Activated CD8-positive, alpha-beta T cell treated with anti-CD3 and anti-CD28 coated beads for 36 hours (primary cell): ENCODE measurements at regions not wholly inside any gene's neighbourhood (a gene's known extent, or its start where the extent isn't known, plus 50 kb on each side); places are given as distances from the start of the nearest gene placed in this dataset.

Experiments used
- ATAC-seq: fragments of 200-7000 bp; cut with Tn5 transposase; one replicate; pipeline ENCODE4 v1.10.0; 2021; ENCODE audit warnings: mild to moderate bottlenecking, moderate library complexity
- CTCF ChIA-PET: fragments of 350-600 bp; sonication (Branson Sonifier 250); formaldehyde crosslinking; loops from one replicate; lab custom pipeline; 2021; ENCODE audit warnings: antibody characterized with exemption; lab: Charles Lee
- POLR2A ChIA-PET: fragments of 350-600 bp; sonication (Branson Sonifier 250); formaldehyde crosslinking; loops from one replicate; lab custom pipeline; 2021; ENCODE audit warnings: antibody characterized with exemption; lab: Charles Lee
- DNase-seq: peaks from one replicate; pipeline ENCODE4 v3.0.0-alpha.2; 2020
- H3K27ac Mint-ChIP-seq: one replicate; pipeline ENCODE4 v1.8.0; 2021; ENCODE audit warnings: mild to moderate bottlenecking, mixed read lengths
- H3K27me3 Mint-ChIP-seq: one replicate; pipeline ENCODE4 v1.8.0; 2021; ENCODE audit warnings: mixed read lengths
- H3K36me3 Mint-ChIP-seq: one replicate; pipeline ENCODE4 v1.8.0; 2021; ENCODE audit warnings: low read depth, mixed read lengths
- H3K4me1 Mint-ChIP-seq: one replicate; pipeline ENCODE4 v1.8.0; 2021; ENCODE audit warnings: low read depth, mixed read lengths
- H3K4me3 Mint-ChIP-seq: one replicate; pipeline ENCODE4 v1.8.0; 2021; ENCODE audit warnings: mild to moderate bottlenecking, moderate library complexity, mixed read lengths
- H3K9me3 Mint-ChIP-seq: one replicate; pipeline ENCODE4 v1.8.0; 2021; ENCODE audit warnings: mixed read lengths
- intact Hi-C: fragments of 100-400 bp; cut with micrococcal nuclease; formaldehyde crosslinking; loops from one replicate; pipeline ENCODE4 v1.10.0; 2022
- TF ChIP-seq, protein P1 (sequence below): fragments of 200-600 bp; IDR thresholded peaks from one replicate; pipeline ENCODE4 v1.8.0; 2022; ENCODE audit warnings: antibody characterized with exemption, mild to moderate bottlenecking

GRCh38 chr20:6311841-6312655 lies 189.2 kb upstream of the FERMT1 start:
- no peak overlapping the region for H3K27ac Mint-ChIP-seq
- H3K4me1 Mint-ChIP-seq, result no peaks in the 10 kb centered on the region
- peaks cover 10% of the 10 kb centered on the region for H3K9me3 Mint-ChIP-seq
- ATAC-seq (no peak), DNase-seq (no peak)
- ChIA-PET POLR2A (no interaction called here), CTCF (no interaction called here)
- no peaks in the 10 kb centered on the region for H3K36me3 Mint-ChIP-seq
- H3K4me3 Mint-ChIP-seq, result no peak overlapping the region
- intact Hi-C loops, result no loop called here
- TF ChIP-seq, protein P1, sequence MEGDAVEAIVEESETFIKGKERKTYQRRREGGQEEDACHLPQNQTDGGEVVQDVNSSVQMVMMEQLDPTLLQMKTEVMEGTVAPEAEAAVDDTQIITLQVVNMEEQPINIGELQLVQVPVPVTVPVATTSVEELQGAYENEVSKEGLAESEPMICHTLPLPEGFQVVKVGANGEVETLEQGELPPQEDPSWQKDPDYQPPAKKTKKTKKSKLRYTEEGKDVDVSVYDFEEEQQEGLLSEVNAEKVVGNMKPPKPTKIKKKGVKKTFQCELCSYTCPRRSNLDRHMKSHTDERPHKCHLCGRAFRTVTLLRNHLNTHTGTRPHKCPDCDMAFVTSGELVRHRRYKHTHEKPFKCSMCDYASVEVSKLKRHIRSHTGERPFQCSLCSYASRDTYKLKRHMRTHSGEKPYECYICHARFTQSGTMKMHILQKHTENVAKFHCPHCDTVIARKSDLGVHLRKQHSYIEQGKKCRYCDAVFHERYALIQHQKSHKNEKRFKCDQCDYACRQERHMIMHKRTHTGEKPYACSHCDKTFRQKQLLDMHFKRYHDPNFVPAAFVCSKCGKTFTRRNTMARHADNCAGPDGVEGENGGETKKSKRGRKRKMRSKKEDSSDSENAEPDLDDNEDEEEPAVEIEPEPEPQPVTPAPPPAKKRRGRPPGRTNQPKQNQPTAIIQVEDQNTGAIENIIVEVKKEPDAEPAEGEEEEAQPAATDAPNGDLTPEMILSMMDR, result no peak
- no peaks in the 10 kb centered on the region for H3K27me3 Mint-ChIP-seq

GRCh38 chr20:6311097-6311496 lies 188.3 kb upstream of the FERMT1 start:
- ChIA-PET CTCF (no interaction called here), POLR2A (interaction anchor here (0.7 kb wide), 1 partner anchor 180 kb away, joined by 3 read pairs; no protein-coding TSS in a partner anchor)
- Mint-ChIP-seq H3K4me3 (no peak overlapping the region), H3K27me3 (no peaks in the 10 kb centered on the region), H3K36me3 (no peaks in the 10 kb centered on the region), H3K27ac (no peak overlapping the region), H3K9me3 (peaks cover 12% of the 10 kb centered on the region), H3K4me1 (no peaks in the 10 kb centered on the region)
- ATAC-seq, result no peak
- no peak for DNase-seq
- TF ChIP-seq, protein P1, result no peak
- intact Hi-C loops, result no loop called here

- ChIA-PET CTCF (no interaction called here), POLR2A (no interaction called here)
- Mint-ChIP-seq H3K4me3 (no peak overlapping the region), H3K36me3 (no peaks in the 10 kb centered on the region), H3K9me3 (peaks cover 3% of the 10 kb centered on the region), H3K27me3 (no peaks in the 10 kb centered on the region), H3K4me1 (no peaks in the 10 kb centered on the region), H3K27ac (no peak overlapping the region)
- DNase-seq (no peak), ATAC-seq (no peak)
- intact Hi-C loops, result no loop called here
- TF ChIP-seq, protein P1, result no peak
Measured at GRCh38 chr20:6305536-6305935, 182.7 kb upstream of the FERMT1 start.

DNA sequence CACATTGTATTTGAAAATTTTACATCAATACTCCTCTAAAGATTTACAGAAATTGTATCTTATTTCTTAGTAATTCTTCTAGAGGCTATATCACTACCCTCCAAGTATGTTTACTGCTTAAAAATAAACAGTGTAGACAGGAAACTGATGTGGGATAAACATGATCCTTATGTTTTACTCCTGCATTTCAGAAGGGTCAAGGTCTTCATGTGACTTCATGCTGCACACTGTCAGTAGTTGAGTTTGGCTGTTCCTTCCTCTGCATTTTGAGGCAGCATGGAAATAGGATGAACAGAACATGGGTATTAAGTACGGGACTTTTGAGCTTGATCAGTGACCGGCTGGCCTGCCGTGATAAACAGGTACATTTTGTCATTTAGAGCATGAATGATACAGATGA lies 179.2 kb upstream of the FERMT1 start:
- H3K4me3 Mint-ChIP-seq, result no peak overlapping the region
- no peaks in the 10 kb centered on the region for H3K4me1 Mint-ChIP-seq
- no peaks in the 10 kb centered on the region for H3K27me3 Mint-ChIP-seq
- TF ChIP-seq, protein P1, result no peak
- H3K36me3 Mint-ChIP-seq, result no peaks in the 10 kb centered on the region
- peaks cover 3% of the 10 kb centered on the region for H3K9me3 Mint-ChIP-seq
- POLR2A ChIA-PET, result no interaction called here
- intact Hi-C loops, result no loop called here
- CTCF ChIA-PET, result no interaction called here
- ATAC-seq (no peak), DNase-seq (no peak)
- no peak overlapping the region for H3K27ac Mint-ChIP-seq

DNA sequence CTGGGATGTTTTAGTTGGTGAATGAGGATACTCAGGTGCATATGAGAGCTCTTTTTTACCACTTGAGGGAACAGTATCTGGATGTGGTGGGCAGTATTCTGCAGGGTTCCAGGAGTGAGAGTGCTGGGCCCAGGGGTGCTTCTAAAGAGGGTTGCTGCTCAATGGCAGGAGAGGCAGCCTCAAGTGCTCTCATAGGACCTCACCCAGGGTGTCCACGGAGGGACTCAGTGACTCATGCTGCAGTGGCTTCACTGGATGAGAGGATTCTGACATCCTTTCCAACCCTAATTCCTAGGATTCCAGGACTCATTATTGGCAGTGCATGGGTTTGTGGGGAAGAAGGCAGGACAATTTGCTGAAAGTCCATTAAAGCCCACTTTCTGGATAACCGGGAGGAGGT lies 176.6 kb upstream of the FERMT1 start:
- TF ChIP-seq, protein P1, result no peak
- POLR2A ChIA-PET, result no interaction called here
- no peak for DNase-seq
- CTCF ChIA-PET, result no interaction called here
- Mint-ChIP-seq H3K27ac (no peak overlapping the region), H3K36me3 (no peaks in the 10 kb centered on the region), H3K9me3 (peaks cover 1% of the 10 kb centered on the region), H3K4me1 (no peaks in the 10 kb centered on the region), H3K27me3 (peaks cover 1% of the 10 kb centered on the region), H3K4me3 (no peak overlapping the region)
- no peak for ATAC-seq
- intact Hi-C loops, result no loop called here
